OCI-LY1 (cell line): ENCODE measurements at regions not wholly inside any gene's neighbourhood (a gene's known extent, or its start where the extent isn't known, plus 50 kb on each side); places are given as distances from the start of the nearest gene placed in this dataset.

Source experiments
- H2AFZ ChIP-seq: fragments of 200-600 bp; sonication (generic), shearing (Covaris generic); 2 replicates; pipeline ENCODE4 v1.6.0; 2014; ENCODE audit warnings: antibody characterized with exemption, mild to moderate bottlenecking, low read length
- H3F3A ChIP-seq: fragments of 200-600 bp; sonication (generic), shearing (Covaris generic); 2 replicates; pipeline ENCODE4 v1.6.0; 2014; ENCODE audit warnings: mild to moderate bottlenecking, antibody characterized with exemption, low read length, moderate library complexity; ENCODE audit not compliant: insufficient read depth
- H3K27ac ChIP-seq: fragments of 200-600 bp; sonication (generic); 2 replicates; pipeline ENCODE4 v1.5.1; 2014; ENCODE audit warnings: low read length, mixed run types, mild to moderate bottlenecking, low read depth; ENCODE audit not compliant: poor library complexity, severe bottlenecking
- H3K27me3 ChIP-seq: fragments of 200-600 bp; sonication (generic); 2 replicates; pipeline ENCODE4 v1.6.0; 2014; ENCODE audit warnings: antibody characterized with exemption, mild to moderate bottlenecking, low read length, moderate library complexity; ENCODE audit not compliant: insufficient read depth
- H3K36me3 ChIP-seq: fragments of 200-600 bp; sonication (generic); 2 replicates; pipeline ENCODE4 v1.6.1; 2014; ENCODE audit warnings: mild to moderate bottlenecking, antibody characterized with exemption, low read length, moderate library complexity, mixed read lengths; ENCODE audit not compliant: insufficient read depth
- H3K4me1 ChIP-seq: fragments of 200-600 bp; sonication (generic); 2 replicates; pipeline ENCODE4 v1.5.1; 2014; ENCODE audit warnings: mild to moderate bottlenecking, low read length, moderate library complexity; ENCODE audit not compliant: insufficient read depth, severe bottlenecking
- H3K4me2 ChIP-seq: fragments of 200-600 bp; sonication (generic), shearing (Covaris generic); 2 replicates; pipeline ENCODE4 v1.6.1; 2014; ENCODE audit warnings: low read length
- H3K4me3 ChIP-seq: fragments of 200-600 bp; sonication (generic); 2 replicates; pipeline ENCODE4 v1.5.1; 2014; ENCODE audit warnings: low read length, low read depth, mild to moderate bottlenecking, mixed read lengths; ENCODE audit not compliant: poor library complexity, severe bottlenecking
- H3K79me2 ChIP-seq: fragments of 200-600 bp; shearing (Covaris generic); 2 replicates; pipeline ENCODE4 v1.6.1; 2016; ENCODE audit warnings: mixed run types, low read length, mixed read lengths; ENCODE audit not compliant: insufficient read depth
- H3K9ac ChIP-seq: fragments of 200-600 bp; sonication (generic), shearing (Covaris generic); 2 replicates; pipeline ENCODE4 v1.6.1; 2014; ENCODE audit warnings: mild to moderate bottlenecking, low read length, mixed read lengths
- H3K9me2 ChIP-seq: fragments of 200-600 bp; sonication (generic), shearing (Covaris generic); 2 replicates; pipeline ENCODE4 v1.6.1; 2014; ENCODE audit warnings: low read depth, mild to moderate bottlenecking, low read length, mixed read lengths
- H3K9me3 ChIP-seq: fragments of 200-600 bp; shearing (Covaris generic); 2 replicates; pipeline ENCODE4 v1.6.1; 2014; ENCODE audit warnings: low read length, mixed read lengths
- H4K20me1 ChIP-seq: fragments of 200-600 bp; sonication (generic), shearing (Covaris generic); 2 replicates; pipeline ENCODE4 v1.6.0; 2016; ENCODE audit warnings: mild to moderate bottlenecking, low read length; ENCODE audit not compliant: insufficient read depth
- CTCF ChIP-seq: fragments of 200-600 bp; sonication (generic), shearing (Covaris generic); IDR thresholded peaks from 2 replicates; pipeline ENCODE4 v1.5.1; 2017; ENCODE audit warnings: mild to moderate bottlenecking, antibody characterized with exemption, low read length, moderate library complexity, mixed read lengths
- EZH2 ChIP-seq: fragments of 200-600 bp; sonication (generic), shearing (Covaris generic); IDR thresholded peaks from 2 replicates; pipeline ENCODE4 v1.8.0; 2017; ENCODE audit warnings: borderline replicate concordance, mixed run types, mild to moderate bottlenecking, antibody characterized with exemption, low read length, moderate library complexity, mixed read lengths

DNA sequence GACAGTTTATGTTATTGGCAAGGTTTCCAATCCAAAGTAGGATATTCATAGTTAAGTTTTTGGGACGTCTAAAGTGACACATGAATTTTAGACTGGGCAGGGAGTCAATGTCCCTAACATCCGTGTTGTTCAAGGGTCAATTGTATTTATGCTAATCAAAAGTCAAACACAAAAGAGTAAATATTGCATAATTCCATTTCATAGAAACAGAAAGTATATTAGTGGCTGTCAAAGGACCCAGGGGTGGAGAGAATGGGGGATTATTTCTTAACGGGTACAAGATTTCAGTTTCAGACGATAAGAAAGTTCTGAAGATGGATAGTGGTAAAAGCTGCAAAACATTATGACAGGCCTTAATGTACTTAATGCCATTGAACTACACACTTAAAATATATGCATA, 971.8 kb upstream of the AGA start:
- Histone ChIP-seq H3K4me1 (no peaks in the 10 kb centered on the region), H3K36me3 (no peaks in the 10 kb centered on the region)

DNA sequence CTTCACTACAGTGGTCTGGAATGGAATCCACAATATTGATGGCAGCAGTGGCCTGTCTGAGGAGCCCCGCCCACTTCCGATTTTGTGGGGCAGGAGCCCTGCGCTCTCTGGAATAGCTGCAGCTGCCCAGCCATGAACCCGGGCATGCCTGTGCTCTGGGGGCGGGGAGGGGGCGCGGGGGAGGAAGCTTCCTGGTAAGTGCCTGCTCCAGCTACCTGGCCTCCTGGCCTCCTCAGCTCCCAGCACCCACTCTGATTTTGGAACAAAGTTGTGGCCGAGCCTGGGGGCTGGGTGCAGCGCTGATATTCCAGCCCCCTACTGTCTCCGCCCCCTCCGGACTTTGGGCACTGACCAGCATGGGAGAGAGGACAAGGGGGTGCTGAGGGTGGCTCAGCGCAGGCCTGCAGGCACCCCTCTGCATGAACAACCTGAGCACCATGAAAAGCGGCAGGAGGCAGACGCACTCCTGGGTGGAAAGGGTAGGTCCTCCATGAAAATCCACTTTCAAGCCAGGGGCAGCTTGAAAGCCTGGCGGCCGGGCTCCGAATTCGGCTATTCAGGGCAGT, 972.7 kb upstream of the AGA start:
- no peak overlapping the region for H3K4me3 ChIP-seq
- H3K27ac ChIP-seq = no peak overlapping the region
- H3K36me3 ChIP-seq = no peaks in the 10 kb centered on the region
- TF ChIP-seq EZH2 = no peak
- no peak for TF ChIP-seq CTCF
- no peaks in the 10 kb centered on the region for H3F3A ChIP-seq
- H3K27me3 ChIP-seq = no peaks in the 10 kb centered on the region
- H3K9me3 ChIP-seq = no peaks in the 10 kb centered on the region
- H3K4me2 ChIP-seq = no peak overlapping the region
- H2AFZ ChIP-seq = no peak overlapping the region
- no peaks in the 10 kb centered on the region for H3K79me2 ChIP-seq
- H4K20me1 ChIP-seq = no peaks in the 10 kb centered on the region
- H3K9ac ChIP-seq = no peak overlapping the region
- no peaks in the 10 kb centered on the region for H3K9me2 ChIP-seq
- H3K4me1 ChIP-seq = no peaks in the 10 kb centered on the region

More for the DNA sequence above, 971.8 kb upstream of the AGA start:
- Histone ChIP-seq H4K20me1 (no peaks in the 10 kb centered on the region), H3K4me2 (no peak overlapping the region), H3K9me2 (no peaks in the 10 kb centered on the region), H3K4me3 (no peak overlapping the region), H2AFZ (no peak overlapping the region), H3K27ac (no peak overlapping the region), H3K9ac (no peak overlapping the region), H3F3A (no peaks in the 10 kb centered on the region), H3K9me3 (no peaks in the 10 kb centered on the region), H3K79me2 (no peaks in the 10 kb centered on the region), H3K27me3 (no peaks in the 10 kb centered on the region)
- TF ChIP-seq CTCF (no peak), EZH2 (no peak)

- Histone ChIP-seq H4K20me1 (no peaks in the 10 kb centered on the region), H3K9ac (no peak overlapping the region), H3K4me2 (no peak overlapping the region), H3K27me3 (no peaks in the 10 kb centered on the region), H3K4me3 (no peak overlapping the region), H3K9me2 (no peaks in the 10 kb centered on the region), H3F3A (no peaks in the 10 kb centered on the region), H2AFZ (no peak overlapping the region), H3K36me3 (no peaks in the 10 kb centered on the region), H3K79me2 (no peaks in the 10 kb centered on the region), H3K9me3 (no peaks in the 10 kb centered on the region), H3K27ac (no peak overlapping the region), H3K4me1 (no peaks in the 10 kb centered on the region)
- TF ChIP-seq EZH2 (no peak), CTCF (no peak)
These were observed 973.7 kb upstream of the AGA start for GRCh38 chr4:178415925-178416324.
